GM18505 (cell line): ENCODE measurements at regions not wholly inside any gene's neighbourhood (a gene's known extent, or its start where the extent isn't known, plus 50 kb on each side); places are given as distances from the start of the nearest gene placed in this dataset.
"Not testable (repeated sequence)": the region's sequence is repeated elsewhere in the genome, so short reads cannot be mapped to it uniquely, and the experiment has no call there.

Experiments
- ATAC-seq: cut with Tn5 transposase; IDR thresholded peaks from one replicate; pipeline ENCODE4 v1.9.1; 2021; ENCODE audit not compliant: unreplicated experiment
- POLR2A ChIP-seq: IDR thresholded peaks from 4 replicates; pipeline ENCODE4 v1.6.1; 2011; ENCODE audit warnings: borderline replicate concordance; ENCODE audit not compliant: insufficient read depth, insufficient read length; ENCODE audit errors: extremely low read depth

- ATAC-seq, result no peak
- TF ChIP-seq POLR2A, result no peak
Observed at GRCh38 chr3:31203960-31204795, 309.7 kb upstream of the GADL1 start.

GRCh38 chr3:31204796-31205056, 310.3 kb upstream of the GADL1 start:
- not testable (repeated sequence) for ATAC-seq

- TF ChIP-seq POLR2A, result no peak
Observed at GRCh38 chr3:31210068-31210645, 315.7 kb upstream of the GADL1 start.

GRCh38 chr3:31213869-31214486, 318.7 kb upstream of the STT3B start:
- ATAC-seq, result peak; percentile 73
- no peak for TF ChIP-seq POLR2A

More at GRCh38 chr3:31210068-31210645, 315.7 kb upstream of the GADL1 start:
- ATAC-seq, result no peak

GRCh38 chr3:31218082-31218481, 314.6 kb upstream of the STT3B start:
- TF ChIP-seq POLR2A, result no peak
- ATAC-seq, result no peak

GRCh38 chr3:31219131-31219843, 313.4 kb upstream of the STT3B start:
- TF ChIP-seq POLR2A, result no peak
- peak; percentile 52 for ATAC-seq

- no peak for ATAC-seq
- TF ChIP-seq POLR2A, result no peak
Observed at GRCh38 chr3:31220431-31220830, 312.3 kb upstream of the STT3B start.

- ATAC-seq, result no peak
- no peak for TF ChIP-seq POLR2A
Observed at GRCh38 chr3:31223278-31223677, 309.4 kb upstream of the STT3B start.

GRCh38 chr3:31224936-31225335, 307.8 kb upstream of the STT3B start:
- ATAC-seq, result no peak
- TF ChIP-seq POLR2A, result no peak

GRCh38 chr3:31225923-31226322, 306.8 kb upstream of the STT3B start:
- no peak for TF ChIP-seq POLR2A
- no peak for ATAC-seq

GRCh38 chr3:31226346-31226745, 306.4 kb upstream of the STT3B start:
- no peak for ATAC-seq
- TF ChIP-seq POLR2A, result no peak

- no peak for TF ChIP-seq POLR2A
- peak; percentile 34 for ATAC-seq
Observed at GRCh38 chr3:31227131-31227562, 305.6 kb upstream of the STT3B start.

GRCh38 chr3:31230425-31231223, 302.1 kb upstream of the STT3B start:
- no peak for TF ChIP-seq POLR2A
- no peak for ATAC-seq
